Inferior parietal cortex (tissue), 1 donor: ENCODE measurements at regions not wholly inside any gene's neighbourhood (a gene's known extent, or its start where the extent isn't known, plus 50 kb on each side); places are given as distances from the start of the nearest gene placed in this dataset.

Experiments
- DNase-seq: peaks from one replicate; pipeline ENCODE4 v3.0.0-alpha.2; 2016; ENCODE audit errors: extremely low spot score

GRCh38 chr14:97206916-97207315 is 409.7 kb downstream of the VRK1 start:
- no peak for DNase-seq

DNA sequence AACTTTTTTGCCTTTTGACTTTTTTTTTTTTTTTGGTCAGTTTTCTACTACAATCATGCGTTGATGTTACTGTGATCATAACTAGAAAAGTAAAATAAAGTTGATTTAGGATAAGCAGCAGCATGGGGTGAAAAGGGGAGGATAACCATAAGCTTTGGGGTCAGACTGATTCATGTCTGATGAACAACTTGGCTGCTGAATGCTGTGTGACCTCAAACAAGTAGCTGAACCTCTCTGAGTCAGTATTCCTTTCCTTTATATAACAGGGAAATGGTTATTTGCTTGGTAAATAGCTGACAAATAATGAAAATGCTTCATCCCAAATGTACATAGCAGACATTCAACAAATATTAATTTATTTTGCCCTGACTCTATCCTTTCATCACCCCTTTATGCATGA is 413.0 kb downstream of the VRK1 start:
- DNase-seq = no peak

DNA sequence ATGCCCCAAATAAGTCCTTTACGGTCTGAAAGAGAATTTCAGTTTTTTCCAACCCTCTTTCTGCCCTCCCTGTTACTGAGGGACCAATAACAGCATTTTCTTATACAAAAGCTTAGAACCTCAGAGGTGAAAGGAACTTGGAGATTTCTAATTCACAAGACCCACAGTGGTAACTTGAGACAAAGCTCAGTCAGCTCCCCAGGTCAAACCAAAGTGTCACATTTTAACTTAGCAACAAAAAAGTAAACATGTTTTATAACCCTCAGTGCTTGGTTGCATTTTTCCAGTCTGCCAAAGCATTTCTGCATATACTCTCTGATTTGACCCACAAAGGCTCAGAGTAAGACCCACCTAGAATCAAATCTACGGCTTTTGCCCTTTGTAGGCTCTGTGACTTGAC is 415.2 kb downstream of the VRK1 start:
- no peak for DNase-seq

DNA sequence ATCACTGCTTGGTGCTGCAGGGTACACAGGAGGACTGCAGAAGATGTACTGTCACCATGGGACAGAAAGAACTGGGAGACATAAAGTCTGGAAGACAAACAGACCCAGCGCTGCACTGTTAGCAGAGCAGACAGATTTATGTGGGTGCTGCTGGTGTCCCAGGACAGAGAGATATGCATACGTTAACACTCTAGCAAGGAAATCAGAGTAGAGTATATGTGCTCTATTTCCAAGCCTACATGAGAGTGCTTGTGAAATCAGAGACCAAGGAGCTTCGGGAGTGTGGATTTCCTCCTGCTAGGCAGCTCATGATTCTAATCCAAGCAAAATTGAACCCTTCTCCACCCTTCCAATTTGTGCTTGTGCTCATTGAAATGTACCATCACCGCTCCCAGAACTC is 416.5 kb downstream of the VRK1 start:
- no peak for DNase-seq

DNA sequence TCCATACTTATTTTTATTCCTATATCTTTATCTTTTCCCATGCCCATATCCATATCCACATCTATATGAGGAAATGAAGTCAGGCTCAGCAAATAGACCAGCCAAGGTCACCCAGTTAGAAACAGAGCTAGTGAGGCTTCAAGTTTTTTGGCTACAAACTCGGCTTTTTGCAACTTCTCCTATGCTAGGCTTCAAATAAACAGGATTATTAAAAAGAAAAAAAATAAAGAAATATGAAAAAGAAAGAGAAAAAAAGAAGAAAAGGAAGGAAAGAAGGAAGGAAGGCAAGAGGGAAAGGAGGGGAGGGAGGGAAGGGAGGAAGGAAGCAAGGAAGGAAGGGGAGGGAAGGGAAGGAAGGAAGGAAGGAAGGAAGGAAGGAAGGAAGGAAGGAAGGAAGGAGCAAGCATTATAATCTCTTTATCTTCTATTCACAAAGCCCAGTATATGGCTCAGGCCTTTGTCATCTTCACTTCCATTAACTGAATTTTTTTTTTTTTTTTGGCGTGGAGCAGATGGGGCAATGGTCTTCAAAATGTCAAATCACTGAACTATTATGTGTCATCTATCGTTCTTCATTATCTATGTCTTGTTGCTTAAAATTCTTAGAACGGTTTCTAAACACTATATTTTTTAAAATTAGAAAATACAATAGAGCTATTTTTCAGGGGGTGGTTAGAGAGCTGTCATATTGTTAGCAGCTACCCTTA is 418.2 kb downstream of the VRK1 start:
- no peak for DNase-seq

GRCh38 chr14:97217111-97217885 is 420.1 kb downstream of the VRK1 start:
- DNase-seq = no peak

GRCh38 chr14:97218274-97218673 is 421.1 kb downstream of the VRK1 start:
- DNase-seq = no peak

- DNase-seq = no peak
Observed at GRCh38 chr14:97218691-97219430, 421.7 kb downstream of the VRK1 start.

- DNase-seq = no peak
Observed at GRCh38 chr14:97219431-97220017, 422.3 kb downstream of the VRK1 start.

DNA sequence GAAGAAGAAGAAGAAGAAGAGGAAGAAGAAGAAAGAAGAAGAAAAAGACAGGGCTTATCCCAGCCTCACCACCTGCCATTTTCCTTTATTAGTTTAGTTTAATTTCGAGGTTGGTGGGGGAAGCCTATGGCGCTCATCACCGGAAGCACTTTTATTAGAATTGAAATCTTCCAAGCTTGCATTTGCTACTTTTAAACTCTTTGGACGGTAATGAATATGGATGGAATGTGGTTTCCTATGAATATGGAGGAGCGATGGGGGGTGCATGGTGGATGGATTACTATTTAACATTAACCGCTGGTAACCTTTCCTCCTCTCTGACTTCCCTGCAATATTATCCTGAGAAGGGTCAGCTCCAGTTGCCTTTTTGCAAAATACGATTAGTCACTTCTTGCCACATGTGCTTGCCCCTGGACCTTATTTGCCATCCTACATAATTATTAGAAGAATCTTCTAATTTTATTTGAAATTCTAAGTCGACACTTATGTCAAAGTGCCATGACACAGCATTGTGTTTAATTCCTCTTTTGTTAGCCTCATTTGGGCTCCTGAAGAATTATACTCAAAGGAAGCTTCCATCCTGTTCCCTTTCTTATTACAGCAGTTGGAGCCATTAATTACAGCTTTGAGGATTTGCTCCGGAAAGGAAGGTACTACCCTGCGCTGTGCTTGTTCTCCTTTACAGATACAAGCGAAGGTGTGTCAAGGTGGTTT is 424.5 kb downstream of the VRK1 start:
- no peak for DNase-seq

- DNase-seq = no peak
Observed at GRCh38 chr14:97224016-97224415, 426.8 kb downstream of the VRK1 start.

DNA sequence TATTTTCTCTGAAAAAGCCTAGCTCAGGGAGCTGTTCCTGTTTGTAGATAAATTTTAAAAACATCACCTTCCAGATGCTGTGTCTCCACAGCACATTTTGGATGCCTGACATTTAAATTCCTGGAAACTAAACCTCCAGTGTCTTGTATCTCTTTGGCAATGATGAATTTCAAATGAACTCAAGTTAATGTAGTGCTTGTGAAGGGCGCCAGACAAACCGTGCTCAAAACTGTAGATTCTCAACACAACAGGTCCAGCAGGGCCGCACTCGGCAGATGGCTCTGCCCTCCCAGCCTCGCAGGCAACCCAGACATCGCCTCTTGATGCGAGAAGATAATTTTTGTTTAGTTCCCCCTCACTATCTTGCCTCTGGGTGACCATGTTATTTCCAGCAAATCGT is 432.9 kb downstream of the VRK1 start:
- no peak for DNase-seq

- DNase-seq = no peak
Observed at GRCh38 chr14:97233319-97233985, 436.3 kb downstream of the VRK1 start.

DNA sequence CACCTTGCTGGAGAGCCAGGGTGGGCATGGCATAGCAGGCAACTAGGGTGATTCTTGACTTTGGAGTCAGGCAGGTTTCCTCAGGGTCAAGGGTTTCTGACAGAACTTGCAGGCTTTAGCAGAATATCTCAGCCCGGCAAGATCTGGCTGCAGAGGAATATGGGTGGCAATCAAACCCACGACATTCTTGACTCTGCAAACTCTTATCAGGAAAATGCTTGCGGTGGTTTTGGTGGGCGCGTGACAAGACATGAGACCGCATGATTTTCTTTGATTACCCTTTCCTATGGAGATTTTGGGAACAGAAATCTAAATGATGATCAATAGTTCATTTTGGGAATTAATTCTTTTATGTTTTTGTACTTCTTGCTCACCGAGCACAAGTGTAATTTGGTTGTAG is 449.5 kb downstream of the VRK1 start:
- no peak for DNase-seq

GRCh38 chr14:97248973-97249372 is 451.8 kb downstream of the VRK1 start:
- no peak for DNase-seq

DNA sequence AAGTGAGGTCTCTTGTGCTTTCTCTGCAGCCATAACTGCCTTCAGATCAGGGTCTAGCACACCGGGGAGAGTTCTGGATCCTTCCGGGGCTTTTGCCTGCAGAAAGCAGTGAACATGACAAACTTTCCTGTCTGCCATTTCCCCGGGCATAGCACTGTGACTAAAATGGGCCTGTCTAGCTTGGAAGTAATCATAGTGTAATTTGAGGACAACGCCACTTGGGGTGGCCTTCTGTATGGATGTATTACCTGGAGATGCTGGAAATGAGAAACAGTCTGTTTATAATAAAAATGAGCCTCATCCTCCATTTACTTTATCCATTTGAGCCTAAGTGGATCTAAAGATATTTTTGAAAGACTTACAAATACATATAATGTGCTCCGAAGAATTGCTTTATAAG is 453.7 kb downstream of the VRK1 start:
- DNase-seq = no peak

GRCh38 chr14:97251491-97252155 is 454.4 kb downstream of the VRK1 start:
- DNase-seq = no peak

DNA sequence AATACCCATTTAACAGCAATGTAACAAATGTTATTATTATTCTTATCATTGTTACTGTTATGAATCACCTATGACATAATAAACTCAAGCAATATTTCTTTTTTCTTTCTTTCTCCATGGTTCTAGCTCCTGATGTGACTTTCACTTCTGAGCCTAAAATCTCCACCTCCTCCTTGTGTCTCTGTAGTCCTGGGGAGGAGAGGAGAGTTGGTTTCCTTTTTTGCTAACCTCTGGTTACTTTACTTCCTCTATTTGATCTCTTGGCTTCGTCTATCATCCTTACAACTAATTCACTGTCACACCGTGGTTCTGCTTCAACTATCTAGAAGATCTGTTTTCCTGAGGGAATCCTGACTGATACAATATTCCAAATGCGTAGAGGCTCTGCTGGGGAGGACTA is 456.6 kb downstream of the VRK1 start:
- no peak for DNase-seq

DNA sequence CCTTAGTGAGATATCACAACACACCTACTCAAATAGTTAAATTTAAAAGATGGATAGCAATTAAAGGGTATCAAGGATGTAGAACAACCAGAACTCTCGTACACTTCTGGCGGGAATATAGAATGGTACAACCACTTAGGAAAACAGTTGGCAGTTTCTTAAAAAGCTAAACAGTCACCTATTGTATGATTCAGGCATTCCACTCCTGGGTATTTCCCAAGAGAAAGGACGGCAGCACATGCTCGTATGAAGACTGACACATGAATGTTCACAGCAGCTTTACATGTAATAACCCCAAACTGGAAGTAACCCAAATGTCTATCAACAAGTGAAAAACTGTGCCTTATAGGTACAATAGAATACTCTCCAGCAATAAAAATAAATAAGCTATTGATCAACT is 465.2 kb downstream of the VRK1 start:
- DNase-seq = no peak

DNA sequence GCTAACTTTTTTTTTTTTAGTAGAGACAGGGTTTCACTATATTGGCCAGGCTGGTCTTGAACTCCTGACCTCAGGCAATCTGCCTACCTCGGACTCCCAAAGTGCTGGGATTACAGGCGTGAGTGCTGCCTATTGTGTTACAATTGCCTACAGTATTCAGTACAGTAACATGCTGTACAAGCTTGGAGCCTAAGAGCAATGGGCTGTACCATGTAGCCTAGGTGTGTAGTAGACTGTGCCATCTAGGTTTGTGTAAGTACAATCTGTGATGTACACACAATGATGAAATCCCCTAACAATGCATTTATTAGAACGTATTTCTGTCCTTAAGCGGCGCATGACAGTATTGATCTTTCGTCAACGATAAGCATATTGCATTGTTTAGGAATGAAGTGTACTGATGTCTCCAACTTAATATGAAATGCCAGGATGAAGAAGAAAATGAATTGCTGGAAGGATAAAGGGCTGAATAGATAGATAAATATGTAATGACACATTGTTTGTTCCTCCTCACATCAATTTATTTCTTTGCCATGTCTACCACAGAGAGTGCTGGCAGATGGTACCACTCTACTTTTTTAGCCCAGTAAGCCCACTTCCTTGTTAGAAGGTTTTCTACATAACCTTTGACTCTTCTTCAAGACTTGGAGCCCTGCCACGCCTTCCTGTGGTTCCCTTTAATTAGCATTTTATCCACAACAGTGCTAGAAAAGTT is 467.5 kb downstream of the VRK1 start:
- no peak for DNase-seq
